ENCODE measurements at regions not wholly inside any gene's neighbourhood (a gene's known extent, or its start where the extent isn't known, plus 50 kb on each side); places are given as distances from the start of the nearest gene placed in this dataset.

- no peaks in the 10 kb centered on the region for H3K4me1 Mint-ChIP-seq
- CTCF ChIA-PET, result no interaction called here
These were observed 287.0 kb upstream of the MARCKS start for GRCh38 chr6:113570161-113570560.

GRCh38 chr6:113570641-113571040, 286.5 kb upstream of the MARCKS start:
- Mint-ChIP-seq H3K9me3 (no peaks in the 10 kb centered on the region), H3K36me3 (ENCODE audit: low read depth) (no peaks in the 10 kb centered on the region), H3K4me1 (no peaks in the 10 kb centered on the region), H3K27ac (no peak overlapping the region), H3K27me3 (no peaks in the 10 kb centered on the region), H3K4me3 (no peak overlapping the region)
- CTCF ChIA-PET, result no interaction called here
- POLR2A ChIA-PET, result no interaction called here
- no peak for DNase-seq

More at GRCh38 chr6:113570161-113570560, 287.0 kb upstream of the MARCKS start:
- H3K9me3 Mint-ChIP-seq, result no peaks in the 10 kb centered on the region
- no peaks in the 10 kb centered on the region for H3K27me3 Mint-ChIP-seq
- no peak for DNase-seq
- no peak overlapping the region for H3K27ac Mint-ChIP-seq
- POLR2A ChIA-PET, result no interaction called here
- H3K4me3 Mint-ChIP-seq, result no peak overlapping the region
- no peaks in the 10 kb centered on the region for H3K36me3 Mint-ChIP-seq (ENCODE audit: low read depth)

DNA sequence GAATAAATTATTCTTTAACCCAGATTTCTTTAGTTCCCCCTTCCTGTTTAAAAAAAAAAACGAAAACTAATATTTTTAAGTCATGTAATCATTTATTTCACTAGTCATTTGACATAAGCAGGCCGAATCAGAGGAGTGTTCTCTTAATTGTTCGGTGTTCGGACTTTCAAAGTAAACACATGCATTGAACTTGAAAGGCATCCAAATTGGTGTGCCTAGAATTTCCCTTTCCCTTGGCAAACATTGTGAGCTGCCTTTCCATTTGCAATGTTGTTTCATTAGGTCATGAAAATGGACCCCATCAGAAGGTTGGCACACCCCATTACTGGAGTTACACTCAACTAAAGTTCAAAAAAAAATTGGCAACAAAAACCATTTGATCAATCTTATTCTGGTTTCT, 283.0 kb upstream of the MARCKS start:
- ChIA-PET POLR2A (no interaction called here), CTCF (interaction anchor here (0.7 kb wide), 1 partner anchor 246 kb away, joined by 3 read pairs; no protein-coding TSS in a partner anchor)
- Mint-ChIP-seq H3K27me3 (no peaks in the 10 kb centered on the region), H3K4me3 (no peak overlapping the region), H3K36me3 (ENCODE audit: low read depth) (no peaks in the 10 kb centered on the region), H3K4me1 (no peaks in the 10 kb centered on the region), H3K27ac (no peak overlapping the region), H3K9me3 (peaks cover 4% of the 10 kb centered on the region)
- DNase-seq, result no peak

GRCh38 chr6:113576310-113576709, 280.8 kb upstream of the MARCKS start:
- Mint-ChIP-seq H3K9me3 (peaks cover 4% of the 10 kb centered on the region), H3K36me3 (ENCODE audit: low read depth) (no peaks in the 10 kb centered on the region), H3K27me3 (no peaks in the 10 kb centered on the region), H3K4me3 (no peak overlapping the region), H3K27ac (no peak overlapping the region), H3K4me1 (no peaks in the 10 kb centered on the region)
- ChIA-PET POLR2A (no interaction called here), CTCF (no interaction called here)
- DNase-seq, result no peak

GRCh38 chr6:113578691-113579090, 278.5 kb upstream of the MARCKS start:
- H3K4me1 Mint-ChIP-seq, result no peaks in the 10 kb centered on the region
- no peak overlapping the region for H3K4me3 Mint-ChIP-seq
- ChIA-PET POLR2A (no interaction called here), CTCF (no interaction called here)
- peaks cover 2% of the 10 kb centered on the region for H3K27me3 Mint-ChIP-seq
- H3K27ac Mint-ChIP-seq, result no peak overlapping the region
- no peaks in the 10 kb centered on the region for H3K36me3 Mint-ChIP-seq (ENCODE audit: low read depth)
- DNase-seq, result no peak
- H3K9me3 Mint-ChIP-seq, result peaks cover 4% of the 10 kb centered on the region

GRCh38 chr6:113584767-113585166, 272.4 kb upstream of the MARCKS start:
- ChIA-PET CTCF (no interaction called here), POLR2A (no interaction called here)
- peaks cover 2% of the 10 kb centered on the region for H3K27me3 Mint-ChIP-seq
- no peak for DNase-seq
- H3K27ac Mint-ChIP-seq, result no peak overlapping the region
- H3K4me3 Mint-ChIP-seq, result no peak overlapping the region
- H3K36me3 Mint-ChIP-seq (ENCODE audit: low read depth), result no peaks in the 10 kb centered on the region
- no peaks in the 10 kb centered on the region for H3K9me3 Mint-ChIP-seq
- H3K4me1 Mint-ChIP-seq, result no peaks in the 10 kb centered on the region

DNA sequence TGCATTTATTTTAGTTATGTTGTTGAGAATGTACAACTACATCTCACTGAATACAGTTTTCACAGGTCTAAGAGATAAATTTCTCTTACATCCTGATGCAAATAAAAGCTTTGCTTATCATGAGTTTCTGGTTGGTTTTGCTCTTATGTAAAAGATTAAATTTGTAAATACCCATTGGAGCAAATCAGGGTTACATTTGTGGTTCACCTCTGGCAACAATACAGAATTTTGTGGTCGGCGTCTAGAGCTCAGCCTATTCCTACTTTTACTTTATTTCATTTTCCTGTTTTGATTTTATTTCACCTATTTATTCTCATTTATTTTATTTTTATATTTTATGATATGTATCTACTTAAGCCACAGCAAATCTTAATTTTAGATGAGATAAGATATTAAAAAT, 271.9 kb upstream of the MARCKS start:
- no peaks in the 10 kb centered on the region for H3K9me3 Mint-ChIP-seq
- no peaks in the 10 kb centered on the region for H3K4me1 Mint-ChIP-seq
- H3K36me3 Mint-ChIP-seq (ENCODE audit: low read depth), result no peaks in the 10 kb centered on the region
- no peak overlapping the region for H3K27ac Mint-ChIP-seq
- POLR2A ChIA-PET, result no interaction called here
- DNase-seq, result no peak
- no peak overlapping the region for H3K4me3 Mint-ChIP-seq
- peaks cover 2% of the 10 kb centered on the region for H3K27me3 Mint-ChIP-seq
- CTCF ChIA-PET, result no interaction called here

GRCh38 chr6:113586413-113587077, 270.6 kb upstream of the MARCKS start:
- peaks cover 2% of the 10 kb centered on the region for H3K27me3 Mint-ChIP-seq
- ChIA-PET CTCF (no interaction called here), POLR2A (no interaction called here)
- H3K27ac Mint-ChIP-seq, result no peak overlapping the region
- H3K4me1 Mint-ChIP-seq, result no peaks in the 10 kb centered on the region
- no peak for DNase-seq
- no peak overlapping the region for H3K4me3 Mint-ChIP-seq
- no peaks in the 10 kb centered on the region for H3K36me3 Mint-ChIP-seq (ENCODE audit: low read depth)
- H3K9me3 Mint-ChIP-seq, result no peaks in the 10 kb centered on the region

GRCh38 chr6:113587078-113587699, 270.0 kb upstream of the MARCKS start:
- Mint-ChIP-seq H3K4me3 (no peak overlapping the region), H3K27ac (no peak overlapping the region), H3K4me1 (no peaks in the 10 kb centered on the region), H3K27me3 (peaks cover under 1% of the 10 kb centered on the region), H3K9me3 (no peaks in the 10 kb centered on the region), H3K36me3 (ENCODE audit: low read depth) (no peaks in the 10 kb centered on the region)
- ChIA-PET POLR2A (no interaction called here), CTCF (no interaction called here)
- DNase-seq, result no peak

DNA sequence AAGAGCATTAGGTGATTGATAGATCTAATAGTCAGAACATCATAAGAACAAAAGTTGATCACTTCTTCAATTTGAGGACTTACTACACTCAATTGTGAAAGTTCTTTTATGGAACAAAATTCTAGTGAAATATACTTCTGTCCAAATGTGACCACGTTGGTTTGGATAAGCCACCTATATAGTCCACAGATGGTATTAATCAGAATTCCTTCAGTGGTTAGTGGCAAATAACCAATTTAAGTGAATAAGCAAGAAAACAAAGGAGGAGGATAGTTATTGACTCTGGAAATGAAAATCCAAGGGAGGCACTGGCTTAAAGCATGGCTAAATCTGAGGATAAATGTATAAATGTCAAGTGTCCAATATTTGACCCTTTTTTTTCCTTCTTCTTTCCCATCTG, 268.5 kb upstream of the MARCKS start:
- Mint-ChIP-seq H3K27ac (no peak overlapping the region), H3K9me3 (no peaks in the 10 kb centered on the region), H3K27me3 (no peaks in the 10 kb centered on the region), H3K36me3 (ENCODE audit: low read depth) (no peaks in the 10 kb centered on the region), H3K4me1 (no peaks in the 10 kb centered on the region), H3K4me3 (no peak overlapping the region)
- ChIA-PET POLR2A (no interaction called here), CTCF (no interaction called here)
- no peak for DNase-seq

DNA sequence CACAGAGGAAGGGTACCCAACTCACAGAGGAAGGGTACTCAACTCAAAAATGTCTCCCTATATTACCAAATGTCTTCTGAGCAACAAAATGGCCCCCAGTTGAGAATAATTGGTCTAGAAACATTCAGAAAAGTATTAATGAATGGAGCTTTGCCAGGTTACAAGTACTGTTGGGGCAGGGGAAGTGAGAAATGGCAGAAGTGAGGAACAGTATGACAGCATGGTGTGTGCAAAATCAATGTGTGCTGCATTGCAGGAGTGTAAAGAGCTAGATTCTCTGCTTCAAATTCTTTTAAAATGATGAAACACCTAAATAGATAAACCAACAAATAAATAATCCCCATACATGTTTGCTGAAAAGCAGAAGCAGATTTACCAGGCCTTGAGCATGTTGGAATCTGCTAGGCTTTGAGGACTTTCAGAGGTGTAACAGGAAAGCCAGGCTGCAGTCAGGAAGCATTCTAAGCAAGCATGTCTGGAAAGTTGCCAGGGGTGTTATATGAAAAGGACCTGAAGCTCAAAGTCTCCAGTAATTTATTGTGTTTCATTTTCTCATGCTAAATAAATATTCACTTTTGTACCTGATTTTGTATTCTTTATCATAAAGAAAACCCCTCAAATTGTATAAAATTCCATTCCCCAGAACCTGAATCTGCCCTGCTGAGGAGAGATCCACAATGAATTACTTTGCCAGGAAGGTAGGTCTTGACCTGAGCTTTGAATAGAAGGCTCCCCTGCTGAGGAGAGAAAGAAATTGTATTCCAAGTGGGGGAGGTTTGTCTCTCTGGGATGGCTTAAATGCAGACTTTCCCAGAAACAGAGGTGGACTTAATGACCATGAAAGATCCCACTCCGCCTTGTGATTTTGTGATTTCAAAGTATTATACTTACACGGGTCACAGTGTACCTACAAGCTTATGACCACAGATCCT, 265.0 kb upstream of the MARCKS start:
- Mint-ChIP-seq H3K4me3 (no peak overlapping the region), H3K36me3 (ENCODE audit: low read depth) (no peaks in the 10 kb centered on the region), H3K27me3 (no peaks in the 10 kb centered on the region), H3K9me3 (no peaks in the 10 kb centered on the region), H3K4me1 (no peaks in the 10 kb centered on the region), H3K27ac (no peak overlapping the region)
- no peak for DNase-seq
- CTCF ChIA-PET, result interaction anchor here (0.6 kb wide), 1 partner anchor 1707 kb away, joined by 3 read pairs; no protein-coding TSS in a partner anchor
- POLR2A ChIA-PET, result no interaction called here

DNA sequence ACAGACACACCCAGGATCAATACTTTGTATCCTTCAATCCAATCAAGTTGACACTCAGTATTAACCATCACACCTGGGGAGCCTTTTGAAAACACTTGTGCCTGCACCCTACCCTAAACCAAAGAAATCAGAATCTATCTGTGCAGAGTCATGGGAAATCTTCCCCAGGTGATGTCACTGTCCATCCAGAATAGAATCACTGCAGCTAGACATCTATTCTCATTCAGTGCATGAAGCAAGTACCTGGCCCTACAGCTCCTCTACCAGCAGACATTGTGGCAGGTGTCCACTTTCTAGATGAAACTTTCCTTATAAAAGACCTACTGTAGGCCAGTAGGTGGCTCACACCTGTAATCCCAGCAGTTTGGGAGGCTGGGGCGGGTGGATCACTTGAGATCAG, 262.4 kb upstream of the MARCKS start:
- H3K36me3 Mint-ChIP-seq (ENCODE audit: low read depth), result no peaks in the 10 kb centered on the region
- no peaks in the 10 kb centered on the region for H3K27me3 Mint-ChIP-seq
- H3K9me3 Mint-ChIP-seq, result no peaks in the 10 kb centered on the region
- POLR2A ChIA-PET, result interaction anchor here (0.6 kb wide), 1 partner anchor 48 kb away, joined by 3 read pairs; no protein-coding TSS in a partner anchor
- CTCF ChIA-PET, result no interaction called here
- no peaks in the 10 kb centered on the region for H3K4me1 Mint-ChIP-seq
- no peak for DNase-seq
- no peak overlapping the region for H3K4me3 Mint-ChIP-seq
- H3K27ac Mint-ChIP-seq, result no peak overlapping the region

DNA sequence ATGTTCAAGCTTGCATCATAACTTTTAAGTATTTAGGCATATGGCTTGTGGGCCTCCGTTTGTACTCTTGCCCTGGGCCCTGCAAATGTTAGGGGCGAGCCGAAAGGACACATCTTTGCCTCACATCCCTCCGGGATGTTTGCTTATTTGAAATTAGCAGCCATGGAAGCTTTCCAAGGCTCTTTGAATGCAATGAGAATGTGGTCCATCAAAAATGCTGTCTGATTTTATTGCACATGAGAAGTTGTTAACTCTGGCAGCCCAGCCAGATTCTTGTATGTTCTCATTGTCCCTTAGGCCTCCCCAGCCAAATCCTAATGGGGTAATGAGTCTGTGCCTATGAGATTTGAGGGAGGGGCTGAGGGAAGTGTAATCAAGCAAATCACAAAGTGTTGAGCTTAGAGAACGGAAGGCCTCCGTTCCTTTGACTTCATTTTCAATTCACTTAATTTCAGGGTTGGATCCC, 261.2 kb upstream of the MARCKS start:
- H3K27ac Mint-ChIP-seq, result no peak overlapping the region
- DNase-seq, result no peak
- no peaks in the 10 kb centered on the region for H3K36me3 Mint-ChIP-seq (ENCODE audit: low read depth)
- no peaks in the 10 kb centered on the region for H3K4me1 Mint-ChIP-seq
- peaks cover 1% of the 10 kb centered on the region for H3K27me3 Mint-ChIP-seq
- no peak overlapping the region for H3K4me3 Mint-ChIP-seq
- ChIA-PET POLR2A (no interaction called here), CTCF (no interaction called here)
- no peaks in the 10 kb centered on the region for H3K9me3 Mint-ChIP-seq
